ENCODE measurements at regions not wholly inside any gene's neighbourhood (a gene's known extent, or its start where the extent isn't known, plus 50 kb on each side); places are given as distances from the start of the nearest gene placed in this dataset.

GRCh38 chr6:169997187-169997929 is 245.9 kb downstream of the ERMARD start:
- Histone ChIP-seq H3K4me3 (replicated peaks in 1 of 3; ENCODE audit: low read depth in 2 of 3, low read length in 3 of 3) (peak overlapping the region in 1 of 3 experiments; percentile 29), H3K9me3 (replicated peaks in 1 of 2; ENCODE audit: control insufficient read depth in 1 of 2, insufficient read depth in 1 of 2, low read length in 2 of 2) (peaks cover 0 to 7% of the 10 kb centered on the region in 2 donors), H3K27ac (ENCODE audit: low read depth in 1 of 2, low read length in 2 of 2) (peak overlapping the region; percentile 70 to 91), H3K36me3 (replicated peaks in 1 of 2; ENCODE audit: control insufficient read depth in 1 of 2, insufficient read depth in 2 of 2, low read length in 2 of 2) (no peaks in the 10 kb centered on the region), H3K79me2 (ENCODE audit: insufficient read depth, low read length) (no peaks in the 10 kb centered on the region), H3K4me1 (ENCODE audit: control insufficient read depth in 1 of 2, insufficient read depth in 2 of 2, low read length in 2 of 2) (peaks cover 28 to 29% of the 10 kb centered on the region in 2 donors), H4K20me1 (ENCODE audit: insufficient read depth, low read length) (no peaks in the 10 kb centered on the region), H2AFZ (ENCODE audit: insufficient read depth, low read depth, low read length, poor library complexity, severe bottlenecking) (peak overlapping the region; percentile 64), H3K9ac (ENCODE audit: insufficient read depth, low read length, poor library complexity, severe bottlenecking) (peak overlapping the region; percentile 49), H3K4me2 (replicated peaks; ENCODE audit: extremely low read depth, low read length, poor library complexity, severe bottlenecking) (peak overlapping the region; percentile 64), H3K27me3 (ENCODE audit: control insufficient read depth in 2 of 2, insufficient read depth in 2 of 2, low read length in 2 of 2) (no peaks in the 10 kb centered on the region)
- WGBS (ENCODE audit: insufficient coverage) = 56% methylated on average over 8 of the region's 11 CpGs
- Mint-ChIP-seq H3K36me3 (peaks cover 4% of the 10 kb centered on the region in 2 donors), H3K27me3 (ENCODE audit: low read depth in 3 of 3) (peaks cover 1 to 6% (median 4%) of the 10 kb centered on the region in 3 donors), H3K27ac (peak overlapping the region in 1 of 7 donors; percentile 93), H3K4me1 (peaks cover 18% of the 10 kb centered on the region), H3K9me3 (peaks cover under 1 to 16% (median 12%) of the 10 kb centered on the region in 7 donors), H3K4me3 (peak overlapping the region in 1 of 2 donors; percentile 77)
- intact Hi-C loops (cut with micrococcal nuclease) = no loop called here
- no peak for TF ChIP-seq CTCF (IDR thresholded peaks at IDR 0.05)
- peak; percentile 72 to 90 (median 81) for DNase-seq

GRCh38 chr6:169996378-169997051 is 245.1 kb downstream of the ERMARD start:
- WGBS (ENCODE audit: insufficient coverage) = 100% methylated on average over 2 of the region's 5 CpGs
- Histone ChIP-seq H3K27ac (ENCODE audit: low read depth in 1 of 2, low read length in 2 of 2) (peak overlapping the region; percentile 70 to 91), H3K4me2 (replicated peaks; ENCODE audit: extremely low read depth, low read length, poor library complexity, severe bottlenecking) (no peak overlapping the region), H3K4me3 (replicated peaks in 1 of 3; ENCODE audit: low read depth in 2 of 3, low read length in 3 of 3) (no peak overlapping the region), H3K4me1 (ENCODE audit: control insufficient read depth in 1 of 2, insufficient read depth in 2 of 2, low read length in 2 of 2) (peaks cover 31 to 33% of the 10 kb centered on the region in 2 donors), H3K9ac (ENCODE audit: insufficient read depth, low read length, poor library complexity, severe bottlenecking) (no peak overlapping the region), H3K79me2 (ENCODE audit: insufficient read depth, low read length) (no peaks in the 10 kb centered on the region), H4K20me1 (ENCODE audit: insufficient read depth, low read length) (no peaks in the 10 kb centered on the region), H3K27me3 (ENCODE audit: control insufficient read depth in 2 of 2, insufficient read depth in 2 of 2, low read length in 2 of 2) (no peaks in the 10 kb centered on the region), H3K36me3 (replicated peaks in 1 of 2; ENCODE audit: control insufficient read depth in 1 of 2, insufficient read depth in 2 of 2, low read length in 2 of 2) (no peaks in the 10 kb centered on the region), H3K9me3 (replicated peaks in 1 of 2; ENCODE audit: control insufficient read depth in 1 of 2, insufficient read depth in 1 of 2, low read length in 2 of 2) (peaks cover 0 to 3% of the 10 kb centered on the region in 2 donors), H2AFZ (ENCODE audit: insufficient read depth, low read depth, low read length, poor library complexity, severe bottlenecking) (no peak overlapping the region)
- TF ChIP-seq CTCF (IDR thresholded peaks at IDR 0.05) = no peak
- intact Hi-C loops (cut with micrococcal nuclease) = no loop called here
- peaks cover 0 to 8% (median 3%) of the 10 kb centered on the region in 7 donors for H3K9me3 Mint-ChIP-seq
- H3K27me3 Mint-ChIP-seq (ENCODE audit: low read depth in 3 of 3) = peaks cover 1 to 10% (median 4%) of the 10 kb centered on the region in 3 donors
- H3K4me3 Mint-ChIP-seq = no peak overlapping the region
- H3K27ac Mint-ChIP-seq = peak overlapping the region in 1 of 7 donors; percentile 32
- peaks cover 26% of the 10 kb centered on the region for H3K4me1 Mint-ChIP-seq
- DNase-seq = no peak
- peaks cover 0 to 7% of the 10 kb centered on the region in 2 donors for H3K36me3 Mint-ChIP-seq

Measured in CD14-positive monocyte (primary cell).